ENCODE measurements at regions not wholly inside any gene's neighbourhood (a gene's known extent, or its start where the extent isn't known, plus 50 kb on each side); places are given as distances from the start of the nearest gene placed in this dataset.

GRCh38 chr15:95972041-95972553 lies 358.4 kb upstream of the NR2F2 start:
- Histone ChIP-seq H3K27ac (ENCODE audit: low read depth, low read length) (no peak overlapping the region), H3K79me2 (ENCODE audit: control insufficient read depth, low read length) (no peaks in the 10 kb centered on the region), H3K9me2 (replicated peaks; ENCODE audit: control insufficient read depth, low read length) (no peaks in the 10 kb centered on the region), H4K20me1 (ENCODE audit: control insufficient read depth, insufficient read depth, low read depth, low read length) (no peaks in the 10 kb centered on the region), H3K4me1 (ENCODE audit: control insufficient read depth, low read length) (no peaks in the 10 kb centered on the region), H3K4me2 (ENCODE audit: low read length) (no peak overlapping the region), H3F3A (ENCODE audit: control insufficient read depth, insufficient read depth) (no peaks in the 10 kb centered on the region), H3K9me3 (ENCODE audit: control insufficient read depth, insufficient read depth, low read length) (no peaks in the 10 kb centered on the region), H3K4me3 (ENCODE audit: low read length) (no peak overlapping the region), H3K27me3 (ENCODE audit: control insufficient read depth, low read length) (no peaks in the 10 kb centered on the region), H3K36me3 (ENCODE audit: control insufficient read depth, low read length) (no peaks in the 10 kb centered on the region)
- TF ChIP-seq EZH2phosphoT487 (IDR thresholded peaks at IDR 0.05; ENCODE audit: borderline replicate concordance, low read length) (no peak), CTCF (IDR thresholded peaks at IDR 0.05; ENCODE audit: low read depth, low read length, poor library complexity, severe bottlenecking) (no peak)

- no peaks in the 10 kb centered on the region for H3F3A ChIP-seq (ENCODE audit: control insufficient read depth, insufficient read depth)
- no peak overlapping the region for H3K4me2 ChIP-seq (ENCODE audit: low read length)
- no peaks in the 10 kb centered on the region for H4K20me1 ChIP-seq (ENCODE audit: control insufficient read depth, insufficient read depth, low read depth, low read length)
- H3K9me3 ChIP-seq (ENCODE audit: control insufficient read depth, insufficient read depth, low read length), result no peaks in the 10 kb centered on the region
- no peaks in the 10 kb centered on the region for H3K9me2 ChIP-seq (replicated peaks; ENCODE audit: control insufficient read depth, low read length)
- H3K36me3 ChIP-seq (ENCODE audit: control insufficient read depth, low read length), result no peaks in the 10 kb centered on the region
- H3K4me3 ChIP-seq (ENCODE audit: low read length), result no peak overlapping the region
- no peak overlapping the region for H3K27ac ChIP-seq (ENCODE audit: low read depth, low read length)
- no peaks in the 10 kb centered on the region for H3K27me3 ChIP-seq (ENCODE audit: control insufficient read depth, low read length)
- no peak for TF ChIP-seq CTCF (IDR thresholded peaks at IDR 0.05; ENCODE audit: low read depth, low read length, poor library complexity, severe bottlenecking)
- TF ChIP-seq EZH2phosphoT487 (IDR thresholded peaks at IDR 0.05; ENCODE audit: borderline replicate concordance, low read length), result no peak
- H3K4me1 ChIP-seq (ENCODE audit: control insufficient read depth, low read length), result no peaks in the 10 kb centered on the region
- no peaks in the 10 kb centered on the region for H3K79me2 ChIP-seq (ENCODE audit: control insufficient read depth, low read length)
Measured at GRCh38 chr15:95972812-95973211, 357.7 kb upstream of the NR2F2 start.

- H3K9me2 ChIP-seq (replicated peaks; ENCODE audit: control insufficient read depth, low read length), result no peaks in the 10 kb centered on the region
- H3K36me3 ChIP-seq (ENCODE audit: control insufficient read depth, low read length), result no peaks in the 10 kb centered on the region
- H3F3A ChIP-seq (ENCODE audit: control insufficient read depth, insufficient read depth), result no peaks in the 10 kb centered on the region
- H3K4me2 ChIP-seq (ENCODE audit: low read length), result no peak overlapping the region
- H3K27ac ChIP-seq (ENCODE audit: low read depth, low read length), result no peak overlapping the region
- no peak overlapping the region for H3K4me3 ChIP-seq (ENCODE audit: low read length)
- no peaks in the 10 kb centered on the region for H4K20me1 ChIP-seq (ENCODE audit: control insufficient read depth, insufficient read depth, low read depth, low read length)
- no peaks in the 10 kb centered on the region for H3K27me3 ChIP-seq (ENCODE audit: control insufficient read depth, low read length)
- no peaks in the 10 kb centered on the region for H3K9me3 ChIP-seq (ENCODE audit: control insufficient read depth, insufficient read depth, low read length)
- TF ChIP-seq CTCF (IDR thresholded peaks at IDR 0.05; ENCODE audit: low read depth, low read length, poor library complexity, severe bottlenecking) (no peak), EZH2phosphoT487 (IDR thresholded peaks at IDR 0.05; ENCODE audit: borderline replicate concordance, low read length) (no peak)
- H3K4me1 ChIP-seq (ENCODE audit: control insufficient read depth, low read length), result no peaks in the 10 kb centered on the region
- H3K79me2 ChIP-seq (ENCODE audit: control insufficient read depth, low read length), result no peaks in the 10 kb centered on the region
Measured at GRCh38 chr15:95973566-95974256, 356.8 kb upstream of the NR2F2 start.

Measured in DOHH2 (cell line).